NCI-H446 treated with DMSO at 0.1 percent for 48 hours (cell line): ENCODE measurements at regions not wholly inside any gene's neighbourhood (a gene's known extent, or its start where the extent isn't known, plus 50 kb on each side); places are given as distances from the start of the nearest gene placed in this dataset.
"Not testable (repeated sequence)": the region's sequence is repeated elsewhere in the genome, so short reads cannot be mapped to it uniquely, and the experiment has no call there.

ENCODE experiments used
- DNase-seq: peaks from one replicate; lab custom pipeline; 2025; lab: John Stamatoyannopoulos, UW

DNA sequence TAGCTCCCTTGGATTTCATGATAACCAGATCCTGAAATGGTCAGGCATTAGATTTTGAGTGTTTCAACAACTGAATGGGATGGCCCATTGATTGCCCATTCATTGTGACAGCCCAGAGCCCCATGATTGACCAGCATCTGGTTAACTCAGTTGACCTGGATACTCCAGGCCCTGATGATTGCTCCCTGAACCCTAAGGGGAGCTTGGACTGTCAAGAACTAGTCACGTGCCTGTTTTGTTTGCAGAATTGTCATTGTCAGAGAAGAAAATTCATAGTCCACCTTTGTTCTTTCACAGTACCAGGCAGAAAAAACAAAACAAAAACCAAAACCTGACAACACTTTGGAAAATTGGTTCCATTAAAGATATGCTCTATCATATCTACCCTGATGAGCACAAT lies 241.3 kb upstream of the ONECUT1 start:
- DNase-seq, result no peak

DNA sequence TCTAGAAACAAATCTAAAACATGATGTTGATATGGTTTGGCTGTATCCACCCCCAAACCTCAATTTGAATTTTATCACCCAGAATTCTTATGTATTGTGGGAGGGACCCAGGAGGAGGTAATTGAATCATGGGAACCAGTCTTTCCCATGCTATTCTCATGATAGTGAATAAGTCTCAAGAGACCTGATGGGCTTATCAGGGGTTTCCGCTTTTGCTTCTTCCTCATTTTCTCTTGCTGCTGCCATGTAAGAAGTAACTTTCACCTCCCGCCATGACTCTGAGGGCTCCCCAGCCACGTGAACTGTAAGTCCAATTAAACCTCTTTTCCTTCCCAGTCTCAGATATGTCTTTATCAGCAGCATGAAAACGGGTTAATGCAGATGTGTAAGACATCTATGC lies 232.7 kb upstream of the ONECUT1 start:
- DNase-seq, result no peak

DNA sequence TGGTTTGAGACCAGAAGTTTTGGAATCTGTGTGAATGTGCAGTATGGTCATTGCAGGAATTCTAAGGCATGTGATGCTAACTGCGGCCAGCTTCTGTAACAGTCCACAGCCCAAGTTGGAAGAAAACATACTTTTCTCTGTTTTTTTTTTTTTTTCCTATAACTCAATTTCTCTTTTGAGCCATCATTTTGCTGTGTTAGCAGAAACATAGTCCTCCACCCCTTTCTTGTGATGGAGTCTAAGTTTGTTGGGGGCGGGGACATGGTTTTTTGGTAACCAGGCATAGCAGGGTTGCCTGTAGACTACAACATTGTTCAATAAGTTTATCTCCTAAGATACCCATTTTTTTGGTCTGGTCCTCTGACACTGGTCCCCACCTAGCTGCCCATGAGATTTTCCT lies 223.2 kb upstream of the ONECUT1 start:
- no peak for DNase-seq

GRCh38 chr15:53011779-53012178 lies 221.6 kb upstream of the ONECUT1 start:
- not testable (repeated sequence) for DNase-seq

DNA sequence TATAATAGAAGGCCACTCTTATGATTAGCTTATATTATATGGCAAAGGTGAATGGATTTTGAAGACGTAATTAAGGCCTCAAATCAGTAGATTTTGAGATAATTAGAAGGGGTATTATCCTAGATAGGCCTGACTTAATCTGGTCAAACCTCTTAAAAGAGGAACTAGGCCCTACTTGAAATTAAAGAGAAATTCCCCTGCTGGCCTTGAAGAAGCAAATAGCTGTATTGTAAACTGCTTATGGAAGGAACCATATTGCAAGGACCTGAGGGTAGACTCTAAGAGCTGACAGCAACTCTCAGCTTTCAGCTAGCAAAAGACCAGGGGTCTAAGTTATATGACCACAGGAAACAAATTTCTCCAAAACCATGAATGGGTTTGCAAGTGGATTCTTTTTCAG lies 219.0 kb upstream of the ONECUT1 start:
- no peak for DNase-seq

DNA sequence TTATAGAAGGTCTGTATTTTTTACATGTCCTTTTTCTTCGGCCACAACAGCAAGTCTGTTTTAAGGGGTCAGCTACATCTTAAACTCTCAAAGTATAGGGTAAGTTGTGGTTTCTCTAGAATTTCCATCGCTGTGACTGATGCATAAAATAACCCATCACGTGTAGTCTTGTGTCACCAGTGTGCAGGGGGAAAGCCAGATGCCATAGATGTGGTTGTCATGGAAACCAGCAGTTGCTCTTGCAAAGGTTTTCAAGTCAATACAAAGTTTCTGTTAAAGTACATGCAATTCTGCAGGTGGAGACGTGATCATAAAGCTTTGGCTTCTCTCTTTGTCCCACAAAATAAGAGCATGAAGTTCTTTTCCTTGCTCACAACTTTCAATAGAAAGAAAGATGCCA lies 210.3 kb upstream of the ONECUT1 start:
- DNase-seq, result no peak

GRCh38 chr15:52997123-52997522 lies 207.0 kb upstream of the ONECUT1 start:
- DNase-seq, result no peak

DNA sequence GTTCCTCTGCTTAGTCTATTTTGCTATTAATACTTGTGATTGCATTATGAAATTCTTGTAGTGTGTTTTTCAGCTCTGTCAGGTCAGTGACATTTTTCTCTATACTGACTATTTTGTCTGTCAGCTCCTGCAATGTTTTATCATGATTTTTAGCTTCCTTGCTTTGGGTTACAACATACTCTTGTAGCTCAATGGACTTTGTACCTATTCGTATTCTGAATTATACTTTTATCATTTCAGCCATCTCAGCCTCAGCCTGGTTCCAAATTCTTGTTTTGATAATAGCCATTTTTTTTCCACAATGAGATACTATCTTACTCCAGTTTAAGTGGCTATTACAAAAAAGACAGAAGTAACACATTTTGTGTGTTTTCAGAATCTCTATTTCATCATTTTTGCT lies 204.2 kb upstream of the ONECUT1 start:
- DNase-seq, result no peak

DNA sequence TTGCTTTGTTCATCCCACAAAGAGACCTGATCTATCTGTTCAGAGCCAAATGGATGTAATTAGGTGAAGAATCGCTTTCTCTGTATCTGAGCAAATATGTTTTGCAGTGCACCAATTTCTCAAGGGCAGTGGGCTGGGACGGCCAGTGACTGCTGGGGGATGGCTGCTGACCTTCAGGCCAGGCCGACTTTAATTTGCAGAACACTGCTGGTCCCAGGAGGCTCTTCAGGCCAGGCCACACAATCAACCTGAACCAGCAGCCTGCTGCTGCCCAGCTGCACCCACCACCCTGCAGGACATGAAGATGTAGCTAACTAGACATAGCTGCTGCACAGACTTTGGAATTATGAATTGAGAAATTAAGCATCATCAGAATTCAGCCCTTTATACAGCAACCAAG lies 194.4 kb upstream of the ONECUT1 start:
- DNase-seq, result no peak

DNA sequence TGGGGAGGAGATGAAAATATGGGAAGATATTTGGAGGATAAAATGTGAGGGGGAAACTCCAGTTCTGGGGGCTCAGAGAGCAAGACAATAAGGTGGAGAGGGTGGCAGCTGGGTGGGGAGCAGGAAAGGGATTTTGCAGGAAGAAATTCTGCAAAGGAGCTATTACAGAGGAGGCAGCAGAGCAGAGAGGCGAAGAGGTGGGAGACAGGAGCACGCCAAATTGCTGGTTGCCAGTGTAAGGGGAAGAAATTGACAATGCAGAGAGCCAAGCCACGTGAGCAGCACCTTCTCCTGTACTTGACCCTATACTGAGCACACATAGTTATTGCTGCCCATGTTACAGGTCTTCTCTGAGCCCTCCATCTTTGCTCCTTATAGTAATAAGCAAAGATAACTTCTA lies 190.3 kb upstream of the ONECUT1 start:
- no peak for DNase-seq

DNA sequence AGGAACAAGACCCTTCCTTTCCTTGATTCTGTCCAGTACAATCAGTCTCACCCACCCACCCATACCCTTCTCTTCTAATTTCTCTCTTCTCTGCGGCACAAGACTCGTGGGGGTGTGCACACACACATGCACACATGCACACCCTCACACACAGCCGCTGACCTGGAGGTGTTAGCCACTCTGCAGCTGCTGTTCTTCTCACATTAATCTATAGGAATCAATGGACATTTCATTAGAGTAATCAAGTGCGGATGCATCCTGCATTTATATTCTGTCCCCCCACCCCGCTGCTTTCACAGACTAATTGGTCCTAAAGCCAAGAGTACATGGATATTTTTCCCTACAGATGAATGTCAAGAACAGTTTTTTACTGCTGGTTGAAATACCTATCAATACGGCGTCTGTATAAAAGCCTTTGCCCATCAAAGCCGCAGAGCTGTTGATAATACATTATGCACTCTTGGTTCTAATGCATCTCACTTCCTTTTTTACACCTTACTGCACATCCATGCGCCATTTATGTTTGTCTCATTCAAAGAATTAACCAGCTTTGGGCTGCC lies 186.5 kb upstream of the ONECUT1 start:
- DNase-seq, result no peak

GRCh38 chr15:52975941-52976449 lies 185.9 kb upstream of the ONECUT1 start:
- DNase-seq, result no peak

GRCh38 chr15:52963865-52964264 lies 173.7 kb upstream of the ONECUT1 start:
- DNase-seq, result no peak

DNA sequence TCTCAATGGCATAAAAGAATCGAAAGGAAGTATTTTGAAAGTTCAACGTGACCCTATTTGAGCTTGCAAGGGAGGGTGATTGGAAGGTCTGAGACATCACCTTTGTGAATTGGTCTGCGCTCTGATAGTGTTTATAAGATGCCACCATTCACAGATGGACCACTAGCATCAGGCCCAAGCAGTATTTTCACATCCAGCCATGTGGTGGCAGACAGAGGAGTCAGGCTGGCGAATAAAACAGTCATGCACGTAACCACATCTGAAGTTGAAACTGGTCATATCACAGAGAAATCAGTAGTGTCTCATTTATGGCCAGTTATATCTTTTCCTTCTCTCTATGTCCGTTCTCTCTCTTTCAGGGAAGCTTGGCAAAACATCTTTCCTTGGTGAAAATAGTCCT lies 170.1 kb upstream of the ONECUT1 start:
- no peak for DNase-seq

GRCh38 chr15:52943746-52944145 lies 153.6 kb upstream of the ONECUT1 start:
- DNase-seq, result no peak

DNA sequence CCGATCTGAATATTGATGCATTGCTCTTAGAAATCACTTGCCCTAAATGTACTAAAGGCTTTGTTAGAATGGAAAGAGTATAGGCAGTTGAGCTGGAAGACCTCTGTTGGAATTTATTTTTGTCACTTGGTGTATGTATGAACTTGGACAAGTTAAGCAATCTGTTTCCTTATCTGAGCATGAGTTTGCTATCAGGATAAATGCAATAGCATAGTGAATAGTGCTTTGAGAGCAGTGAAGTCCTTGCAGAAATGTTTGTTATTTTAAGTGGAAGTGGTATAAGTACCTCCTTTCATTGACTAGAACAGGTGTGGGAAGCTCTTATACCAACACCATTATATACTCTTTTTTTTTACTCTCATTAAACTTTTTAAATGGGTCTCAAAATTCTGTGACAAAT lies 146.4 kb upstream of the ONECUT1 start:
- DNase-seq, result no peak

DNA sequence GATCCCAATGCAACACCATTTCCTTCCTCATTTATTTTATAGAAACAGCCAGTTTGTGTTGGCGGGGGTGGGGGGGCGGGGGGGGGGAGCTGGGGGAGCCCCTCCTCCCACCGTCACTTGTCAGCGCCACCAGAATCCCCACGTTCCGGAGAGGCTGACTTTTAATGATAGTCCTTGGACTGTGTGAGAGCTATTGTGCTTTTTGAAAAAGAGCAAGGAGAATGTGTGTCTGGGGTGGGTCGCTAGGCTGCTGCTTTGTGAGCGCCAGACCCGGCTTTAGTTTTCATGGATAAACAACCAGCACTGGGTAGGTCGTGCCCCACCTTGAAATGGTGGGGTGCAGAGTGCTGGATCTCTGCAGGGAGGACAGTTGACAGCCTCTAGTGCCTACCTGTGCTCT lies 135.0 kb upstream of the ONECUT1 start:
- no peak for DNase-seq

DNA sequence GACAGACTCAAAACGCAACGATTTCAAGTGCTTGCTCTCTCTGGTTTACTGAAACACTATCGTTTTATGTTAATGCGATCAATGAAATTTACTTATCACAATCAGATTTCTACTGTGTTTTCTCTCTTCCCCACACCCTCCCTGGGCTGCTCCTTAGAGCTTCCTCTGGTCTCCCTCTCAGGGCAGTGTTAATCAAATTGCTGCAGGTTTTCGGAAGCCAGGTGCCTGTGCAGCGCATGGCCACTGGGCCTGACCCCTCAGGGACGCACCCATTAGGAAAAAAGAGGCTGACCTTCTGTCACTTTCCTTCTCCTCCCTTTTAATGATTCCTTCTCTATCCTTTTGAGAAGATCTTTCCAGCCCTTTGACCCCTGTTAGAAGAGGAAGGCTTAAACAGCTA lies 134.5 kb upstream of the ONECUT1 start:
- DNase-seq, result no peak

GRCh38 chr15:52923626-52924025 lies 133.5 kb upstream of the ONECUT1 start:
- DNase-seq, result no peak

DNA sequence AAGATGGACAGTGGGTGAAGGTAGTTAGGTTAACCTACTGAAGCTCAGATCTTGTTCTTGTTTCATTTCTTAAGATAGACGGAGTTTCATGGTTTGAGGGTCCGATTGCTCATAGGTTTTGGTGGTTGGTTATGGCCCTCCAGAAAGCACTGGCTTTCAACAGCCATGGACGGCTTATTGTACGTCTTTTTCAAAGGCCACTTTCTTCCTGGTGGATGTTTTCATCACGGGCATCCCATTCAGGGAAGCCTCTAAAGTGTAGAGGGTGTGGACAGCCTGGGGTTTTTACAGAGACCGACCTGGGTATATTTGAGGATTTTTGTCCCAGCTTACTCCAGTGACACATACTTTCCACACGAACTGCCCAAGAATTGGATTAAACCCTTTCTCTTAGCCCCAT lies 132.7 kb upstream of the ONECUT1 start:
- no peak for DNase-seq

DNA sequence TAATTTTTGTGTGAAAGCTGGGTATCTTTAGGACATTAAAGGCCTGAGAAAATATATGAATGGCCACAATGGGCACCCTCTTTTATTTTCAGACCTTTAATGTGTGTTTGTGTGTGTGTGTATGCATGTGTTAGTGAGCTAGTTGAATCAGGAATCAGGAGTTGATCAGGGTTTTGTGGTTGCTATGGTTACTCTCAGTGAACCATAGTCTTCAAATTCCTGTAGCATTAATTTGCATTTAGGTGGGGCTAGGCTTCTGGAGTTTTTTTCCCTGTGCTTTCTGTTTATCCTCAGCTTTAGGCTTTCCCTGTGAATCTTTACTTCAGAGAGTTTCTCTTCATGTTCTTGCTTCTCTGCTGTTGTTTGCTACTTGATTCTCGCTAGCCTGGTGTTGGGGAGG lies 122.0 kb upstream of the ONECUT1 start:
- no peak for DNase-seq

- no peak for DNase-seq
Measured at GRCh38 chr15:52893338-52893737, 103.2 kb upstream of the ONECUT1 start.

DNA sequence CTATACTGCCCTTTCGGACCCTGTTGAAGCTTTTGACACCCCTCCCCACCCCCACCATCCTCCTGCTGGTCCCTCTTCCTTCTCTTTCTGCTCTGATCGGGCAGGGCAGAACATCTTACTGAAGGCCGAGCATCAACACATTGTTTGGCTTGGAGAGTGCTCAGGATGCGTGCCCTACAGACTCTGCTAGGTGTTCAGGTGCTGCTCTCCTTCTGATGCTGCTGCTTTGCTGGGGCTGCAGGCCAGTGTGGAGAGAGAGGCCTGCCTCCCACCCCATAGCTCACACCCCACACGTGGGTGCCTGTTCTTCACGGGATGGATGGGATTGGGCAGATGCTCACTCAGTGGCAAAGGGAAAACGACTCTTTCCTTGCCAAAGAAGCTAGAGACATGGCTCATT lies 89.8 kb upstream of the ONECUT1 start:
- DNase-seq, result no peak

DNA sequence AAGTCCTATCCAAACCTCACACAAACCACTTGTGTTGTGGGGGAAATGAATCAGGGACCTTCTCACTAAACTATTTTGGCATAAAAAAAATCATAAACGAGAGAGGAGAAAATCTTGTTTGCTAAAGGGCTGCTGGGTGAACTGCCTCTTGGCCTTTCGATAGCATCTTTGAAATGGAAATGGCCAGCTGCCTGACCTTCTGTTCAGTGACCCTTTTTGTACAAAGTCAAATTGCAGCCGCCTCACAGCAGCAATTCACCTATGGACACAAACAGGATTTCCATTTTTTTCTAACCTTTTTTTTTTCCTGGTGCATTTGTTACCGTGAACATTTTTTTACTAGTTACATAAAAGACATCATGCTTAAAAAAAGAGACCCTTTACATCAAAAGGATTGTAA lies 89.0 kb upstream of the ONECUT1 start:
- no peak for DNase-seq
